Activated naive CD4-positive, alpha-beta T cell treated with anti-CD3 and anti-CD28 coated beads, Interleukin-2, amount 50 U/mL, for 72 hours (primary cell): ENCODE measurements at regions not wholly inside any gene's neighbourhood (a gene's known extent, or its start where the extent isn't known, plus 50 kb on each side); places are given as distances from the start of the nearest gene placed in this dataset.
A peak's percentile ranks its signal among the peaks of the same experiment; 100 is the strongest.

Experiments used
- ATAC-seq, 2 donors: fragments of 150-1000 bp; cut with Tn5 transposase; 2 replicates each; pipeline ENCODE4 v1.10.0; 2021; ENCODE audit warnings: mild to moderate bottlenecking in 2 of 2, moderate library complexity in 2 of 2
- DNase-seq, 2 donors: peaks; one replicate each; pipeline ENCODE4 v3.0.0; 2021 to 2022; ENCODE audit warnings: low spot score in 2 of 2
- H3K27ac Mint-ChIP-seq, 2 donors: one replicate each; pipeline ENCODE4 v1.8.0; 2022; ENCODE audit warnings: mild to moderate bottlenecking in 2 of 2, mixed read lengths in 2 of 2
- H3K36me3 Mint-ChIP-seq, 2 donors: one replicate each; pipeline ENCODE4 v1.8.0; 2022; ENCODE audit warnings: mixed read lengths in 2 of 2
- H3K9me3 Mint-ChIP-seq, 2 donors: one replicate each; pipeline ENCODE4 v1.8.0; 2022; ENCODE audit warnings: mixed read lengths in 2 of 2

GRCh38 chr2:64779117-64779690 is 125.5 kb upstream of the SERTAD2 start:
- ATAC-seq (no peak), DNase-seq (no peak)
- no peak overlapping the region for H3K27ac Mint-ChIP-seq
- no peaks in the 10 kb centered on the region for H3K36me3 Mint-ChIP-seq
- H3K9me3 Mint-ChIP-seq: peaks cover 0 to 12% of the 10 kb centered on the region in 2 donors

GRCh38 chr2:64780041-64780440 is 126.3 kb upstream of the SERTAD2 start:
- Mint-ChIP-seq H3K9me3 (peaks cover 0 to 8% of the 10 kb centered on the region in 2 donors), H3K36me3 (no peaks in the 10 kb centered on the region), H3K27ac (no peak overlapping the region)
- DNase-seq (no peak), ATAC-seq (no peak)

- no peak overlapping the region for H3K27ac Mint-ChIP-seq
- no peaks in the 10 kb centered on the region for H3K9me3 Mint-ChIP-seq
- H3K36me3 Mint-ChIP-seq: no peaks in the 10 kb centered on the region
- ATAC-seq: no peak
- no peak for DNase-seq
Measured at GRCh38 chr2:64781711-64782390, 128.1 kb upstream of the SERTAD2 start.

- Mint-ChIP-seq H3K27ac (peak overlapping the region in 1 of 2 donors; percentile 84), H3K36me3 (no peaks in the 10 kb centered on the region), H3K9me3 (no peaks in the 10 kb centered on the region)
- DNase-seq (no peak), ATAC-seq (no peak)
Measured at GRCh38 chr2:64784168-64785061, 130.7 kb upstream of the SERTAD2 start.

- Mint-ChIP-seq H3K9me3 (no peaks in the 10 kb centered on the region), H3K36me3 (no peaks in the 10 kb centered on the region), H3K27ac (no peak overlapping the region)
- ATAC-seq: no peak
- DNase-seq: no peak
Measured at GRCh38 chr2:64785245-64785644, 131.5 kb upstream of the SERTAD2 start.

- DNase-seq: no peak
- H3K9me3 Mint-ChIP-seq: no peaks in the 10 kb centered on the region
- ATAC-seq: no peak
- H3K27ac Mint-ChIP-seq: no peak overlapping the region
- no peaks in the 10 kb centered on the region for H3K36me3 Mint-ChIP-seq
Measured at GRCh38 chr2:64786343-64787018, 132.8 kb upstream of the SERTAD2 start.

GRCh38 chr2:64787019-64787365 is 133.3 kb upstream of the SERTAD2 start:
- ATAC-seq (no peak), DNase-seq (no peak)
- no peaks in the 10 kb centered on the region for H3K9me3 Mint-ChIP-seq

GRCh38 chr2:64787698-64788097 is 134.0 kb upstream of the SERTAD2 start:
- Mint-ChIP-seq H3K9me3 (no peaks in the 10 kb centered on the region), H3K27ac (no peak overlapping the region), H3K36me3 (no peaks in the 10 kb centered on the region)
- DNase-seq: no peak
- no peak for ATAC-seq

More at GRCh38 chr2:64787019-64787365, 133.3 kb upstream of the SERTAD2 start:
- H3K27ac Mint-ChIP-seq: no peak overlapping the region
- H3K36me3 Mint-ChIP-seq: no peaks in the 10 kb centered on the region

GRCh38 chr2:64789466-64790320 is 136.0 kb upstream of the SERTAD2 start:
- no peak for ATAC-seq
- DNase-seq: no peak
- no peaks in the 10 kb centered on the region for H3K36me3 Mint-ChIP-seq
- H3K9me3 Mint-ChIP-seq: no peaks in the 10 kb centered on the region
- H3K27ac Mint-ChIP-seq: no peak overlapping the region

GRCh38 chr2:64792300-64792699 is 138.6 kb upstream of the SERTAD2 start:
- DNase-seq (no peak), ATAC-seq (no peak)
- H3K36me3 Mint-ChIP-seq: no peaks in the 10 kb centered on the region
- no peaks in the 10 kb centered on the region for H3K9me3 Mint-ChIP-seq
- no peak overlapping the region for H3K27ac Mint-ChIP-seq

- H3K27ac Mint-ChIP-seq: no peak overlapping the region
- H3K36me3 Mint-ChIP-seq: no peaks in the 10 kb centered on the region
- DNase-seq: no peak
- no peaks in the 10 kb centered on the region for H3K9me3 Mint-ChIP-seq
- no peak for ATAC-seq
Measured at GRCh38 chr2:64792995-64793639, 139.4 kb upstream of the SERTAD2 start.

GRCh38 chr2:64793701-64794100 is 140.0 kb upstream of the SERTAD2 start:
- H3K36me3 Mint-ChIP-seq: no peaks in the 10 kb centered on the region

GRCh38 chr2:64794426-64794995 is 140.8 kb upstream of the SERTAD2 start:
- ATAC-seq: no peak
- no peak for DNase-seq
- no peaks in the 10 kb centered on the region for H3K36me3 Mint-ChIP-seq
- H3K9me3 Mint-ChIP-seq: no peaks in the 10 kb centered on the region
- H3K27ac Mint-ChIP-seq: no peak overlapping the region

More at GRCh38 chr2:64793701-64794100, 140.0 kb upstream of the SERTAD2 start:
- ATAC-seq (no peak), DNase-seq (no peak)
- H3K9me3 Mint-ChIP-seq: no peaks in the 10 kb centered on the region
- H3K27ac Mint-ChIP-seq: no peak overlapping the region

- no peaks in the 10 kb centered on the region for H3K36me3 Mint-ChIP-seq
- DNase-seq (no peak), ATAC-seq (no peak)
- no peak overlapping the region for H3K27ac Mint-ChIP-seq
- no peaks in the 10 kb centered on the region for H3K9me3 Mint-ChIP-seq
Measured at GRCh38 chr2:64795024-64795592, 141.4 kb upstream of the SERTAD2 start.

GRCh38 chr2:64796926-64797325 is 143.2 kb upstream of the SERTAD2 start:
- no peak for ATAC-seq

More at GRCh38 chr2:64796926-64797325, 143.2 kb upstream of the SERTAD2 start:
- H3K36me3 Mint-ChIP-seq: no peaks in the 10 kb centered on the region
- no peaks in the 10 kb centered on the region for H3K9me3 Mint-ChIP-seq
- no peak for DNase-seq
- H3K27ac Mint-ChIP-seq: no peak overlapping the region
